ENCODE measurements at regions not wholly inside any gene's neighbourhood (a gene's known extent, or its start where the extent isn't known, plus 50 kb on each side); places are given as distances from the start of the nearest gene placed in this dataset.

- TF ChIP-seq CTCF (IDR thresholded peaks at IDR 0.05): no peak
- TF ChIP-seq POLR2A (IDR thresholded peaks at IDR 0.05): no peak
These were observed 428.7 kb upstream of the TRIB2 start for GRCh38 chr2:12288048-12288447.

Measured in right lobe of liver (tissue), 4 donors.